PFSK-1 (cell line): ENCODE measurements at regions not wholly inside any gene's neighbourhood (a gene's known extent, or its start where the extent isn't known, plus 50 kb on each side); places are given as distances from the start of the nearest gene placed in this dataset.

Source experiments
- FOXP2 ChIP-seq: optimal IDR thresholded peaks from 2 replicates; pipeline ENCODE3; 2011; ENCODE audit warnings: borderline replicate concordance, control low read depth, inconsistent platforms; ENCODE audit not compliant: insufficient read depth; ENCODE audit errors: extremely low read length, extremely low read depth
- POLR2AphosphoS5 ChIP-seq: IDR thresholded peaks from 2 replicates; pipeline ENCODE4 v1.6.1; 2012; ENCODE audit warnings: low read depth, mild to moderate bottlenecking, control low read depth, low read length, moderate library complexity
- SIN3A ChIP-seq: IDR thresholded peaks from 2 replicates; pipeline ENCODE4 v1.6.1; 2012; ENCODE audit warnings: mild to moderate bottlenecking, low read length, moderate library complexity, borderline replicate concordance; ENCODE audit not compliant: insufficient read depth
- TAF1 ChIP-seq: IDR thresholded peaks from 2 replicates; pipeline ENCODE4 v1.6.1; 2012; ENCODE audit warnings: low read length, control low read depth, borderline replicate concordance; ENCODE audit not compliant: insufficient read depth
- TF ChIP-seq, protein P1 (sequence below), 2 experiments: IDR thresholded peaks; 2 replicates each; pipeline versions ENCODE4 v1.6.1 to v1.8.0; 2011 to 2012; ENCODE audit warnings: low read depth in 2 of 2, low read length in 2 of 2, control low read depth in 1 of 2, inconsistent platforms in 1 of 2, mild to moderate bottlenecking in 1 of 2, moderate library complexity in 1 of 2; ENCODE audit not compliant: insufficient read depth in 1 of 2

GRCh38 chr4:29113960-29114359, 1606.2 kb upstream of the PCDH7 start:
- TF ChIP-seq SIN3A (no peak), FOXP2 (no peak), POLR2AphosphoS5 (no peak), TAF1 (no peak)
- TF ChIP-seq, protein P1, sequence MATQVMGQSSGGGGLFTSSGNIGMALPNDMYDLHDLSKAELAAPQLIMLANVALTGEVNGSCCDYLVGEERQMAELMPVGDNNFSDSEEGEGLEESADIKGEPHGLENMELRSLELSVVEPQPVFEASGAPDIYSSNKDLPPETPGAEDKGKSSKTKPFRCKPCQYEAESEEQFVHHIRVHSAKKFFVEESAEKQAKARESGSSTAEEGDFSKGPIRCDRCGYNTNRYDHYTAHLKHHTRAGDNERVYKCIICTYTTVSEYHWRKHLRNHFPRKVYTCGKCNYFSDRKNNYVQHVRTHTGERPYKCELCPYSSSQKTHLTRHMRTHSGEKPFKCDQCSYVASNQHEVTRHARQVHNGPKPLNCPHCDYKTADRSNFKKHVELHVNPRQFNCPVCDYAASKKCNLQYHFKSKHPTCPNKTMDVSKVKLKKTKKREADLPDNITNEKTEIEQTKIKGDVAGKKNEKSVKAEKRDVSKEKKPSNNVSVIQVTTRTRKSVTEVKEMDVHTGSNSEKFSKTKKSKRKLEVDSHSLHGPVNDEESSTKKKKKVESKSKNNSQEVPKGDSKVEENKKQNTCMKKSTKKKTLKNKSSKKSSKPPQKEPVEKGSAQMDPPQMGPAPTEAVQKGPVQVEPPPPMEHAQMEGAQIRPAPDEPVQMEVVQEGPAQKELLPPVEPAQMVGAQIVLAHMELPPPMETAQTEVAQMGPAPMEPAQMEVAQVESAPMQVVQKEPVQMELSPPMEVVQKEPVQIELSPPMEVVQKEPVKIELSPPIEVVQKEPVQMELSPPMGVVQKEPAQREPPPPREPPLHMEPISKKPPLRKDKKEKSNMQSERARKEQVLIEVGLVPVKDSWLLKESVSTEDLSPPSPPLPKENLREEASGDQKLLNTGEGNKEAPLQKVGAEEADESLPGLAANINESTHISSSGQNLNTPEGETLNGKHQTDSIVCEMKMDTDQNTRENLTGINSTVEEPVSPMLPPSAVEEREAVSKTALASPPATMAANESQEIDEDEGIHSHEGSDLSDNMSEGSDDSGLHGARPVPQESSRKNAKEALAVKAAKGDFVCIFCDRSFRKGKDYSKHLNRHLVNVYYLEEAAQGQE (IDR thresholded peaks at IDR 0.05; ENCODE audit: insufficient read depth in 1 of 2, low read depth in 2 of 2, low read length in 2 of 2): no peak

- TF ChIP-seq TAF1: no peak
- TF ChIP-seq, protein P1 (IDR thresholded peaks at IDR 0.05; ENCODE audit: insufficient read depth in 1 of 2, low read depth in 2 of 2, low read length in 2 of 2): no peak
- no peak for TF ChIP-seq FOXP2
Measured at GRCh38 chr4:29121586-29121985, 1598.6 kb upstream of the PCDH7 start.

DNA sequence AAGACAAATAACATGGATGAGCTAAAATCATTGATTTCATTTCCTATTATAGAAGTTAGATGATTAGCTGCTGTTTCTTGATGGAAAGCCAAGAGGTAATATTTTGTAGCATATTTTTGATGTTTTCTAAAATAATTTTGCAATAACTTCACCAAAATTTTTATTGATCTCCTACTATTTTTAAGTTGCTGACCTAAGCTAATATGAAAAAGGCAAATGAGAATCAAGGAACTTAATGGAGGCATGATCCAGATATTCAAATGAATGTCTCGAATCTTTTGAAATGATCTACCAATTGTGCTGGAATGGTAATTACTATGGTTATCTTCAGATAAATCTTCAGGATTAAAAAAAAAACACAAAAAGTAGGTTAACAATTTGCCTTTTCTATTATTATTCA, 1591.4 kb upstream of the PCDH7 start:
- TF ChIP-seq, protein P1 (IDR thresholded peaks at IDR 0.05; ENCODE audit: insufficient read depth in 1 of 2, low read depth in 2 of 2, low read length in 2 of 2): no peak
- TF ChIP-seq TAF1 (no peak), SIN3A (no peak), POLR2AphosphoS5 (no peak), FOXP2 (no peak)

- TF ChIP-seq FOXP2: no peak
- TF ChIP-seq, protein P1 (IDR thresholded peaks at IDR 0.05; ENCODE audit: insufficient read depth in 1 of 2, low read depth in 2 of 2, low read length in 2 of 2): no peak
- no peak for TF ChIP-seq SIN3A
- no peak for TF ChIP-seq TAF1
- TF ChIP-seq POLR2AphosphoS5: no peak
Measured at GRCh38 chr4:29131304-29131703, 1588.9 kb upstream of the PCDH7 start.

- TF ChIP-seq FOXP2: no peak
- TF ChIP-seq, protein P1 (IDR thresholded peaks at IDR 0.05; ENCODE audit: insufficient read depth in 1 of 2, low read depth in 2 of 2, low read length in 2 of 2): no peak
- TF ChIP-seq TAF1: no peak
- TF ChIP-seq SIN3A: no peak
- no peak for TF ChIP-seq POLR2AphosphoS5
Measured at GRCh38 chr4:29142708-29143107, 1577.5 kb upstream of the PCDH7 start.
